ENCODE measurements at regions not wholly inside any gene's neighbourhood (a gene's known extent, or its start where the extent isn't known, plus 50 kb on each side); places are given as distances from the start of the nearest gene placed in this dataset.

DNA sequence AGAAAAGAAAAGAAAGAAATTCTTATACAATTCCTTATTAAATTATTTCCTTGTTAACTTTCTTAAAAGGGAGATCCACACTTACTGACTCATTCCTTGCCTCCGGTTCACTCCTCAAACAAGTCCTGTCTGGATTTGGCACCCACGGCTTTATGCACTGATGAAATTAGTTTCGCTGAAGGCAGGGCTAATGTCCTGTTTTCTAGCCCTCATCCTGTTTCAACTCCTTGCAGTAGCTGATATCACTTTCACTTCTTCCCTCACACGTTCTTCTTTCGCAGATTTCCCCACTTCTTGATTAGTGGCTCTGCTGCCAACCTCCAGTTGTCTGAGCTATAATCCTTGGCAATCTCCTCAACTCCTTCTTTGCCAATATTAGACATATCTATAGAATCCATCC lies 215.2 kb downstream of the URB2 start:
- TF ChIP-seq JUND (IDR thresholded peaks at IDR 0.05; ENCODE audit: low read depth): no peak
- no peak for DNase-seq (ENCODE audit: low read depth in 1 of 2, low spot score in 1 of 2)
- in situ Hi-C loops (cut with HindIII; ENCODE audit: low pct_unique_long_range_greater_than_20kb, low sequenced_read_pairs): no loop called here

DNA sequence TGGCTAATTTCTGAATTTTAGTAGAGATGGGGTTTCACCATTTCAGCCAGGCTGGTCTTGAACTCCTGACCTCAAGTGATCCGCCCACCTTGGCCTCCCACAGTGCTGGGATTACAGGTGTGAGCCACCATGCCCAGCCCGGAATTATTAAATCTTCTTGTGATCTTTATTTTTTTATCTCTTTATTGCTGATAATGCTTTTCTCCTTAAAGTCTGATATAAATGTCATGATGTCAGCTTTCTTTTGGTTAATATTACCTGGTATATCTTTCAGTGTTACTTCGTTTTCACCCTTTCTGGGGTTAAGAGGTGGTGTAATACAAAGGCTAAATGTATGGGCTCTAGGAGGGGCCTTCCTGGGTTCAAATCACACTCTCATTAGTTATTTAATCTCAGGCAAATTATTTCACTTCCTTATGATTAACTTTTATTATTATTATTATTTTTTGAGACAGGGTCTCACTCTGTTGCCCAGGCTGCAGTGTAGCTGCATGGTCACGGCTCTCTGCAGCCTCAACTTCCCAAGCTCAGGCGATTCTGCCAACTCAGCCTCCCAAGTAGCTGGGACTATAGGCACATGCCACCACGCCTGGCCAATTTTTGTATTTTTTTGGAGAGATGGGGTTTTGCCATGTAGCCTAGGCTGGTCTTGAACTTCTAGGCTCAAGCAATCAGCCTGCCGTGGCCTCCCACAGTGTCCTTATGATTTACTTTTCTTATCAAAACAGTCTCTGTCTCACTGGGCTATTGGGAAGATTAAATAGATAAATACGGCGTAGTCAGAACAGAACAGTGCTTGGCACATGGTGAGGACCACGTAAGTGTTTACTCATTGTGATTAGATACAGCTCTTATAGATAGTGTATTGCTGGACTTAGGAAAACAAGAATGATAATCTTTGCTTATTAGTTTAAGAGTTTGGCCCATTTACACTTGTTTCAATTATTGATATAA lies 216.5 kb downstream of the URB2 start:
- in situ Hi-C loops (cut with HindIII; ENCODE audit: low pct_unique_long_range_greater_than_20kb, low sequenced_read_pairs): no loop called here
- DNase-seq (ENCODE audit: low read depth in 1 of 2, low spot score in 1 of 2): no peak
- no peak for TF ChIP-seq JUND (IDR thresholded peaks at IDR 0.05; ENCODE audit: low read depth)

DNA sequence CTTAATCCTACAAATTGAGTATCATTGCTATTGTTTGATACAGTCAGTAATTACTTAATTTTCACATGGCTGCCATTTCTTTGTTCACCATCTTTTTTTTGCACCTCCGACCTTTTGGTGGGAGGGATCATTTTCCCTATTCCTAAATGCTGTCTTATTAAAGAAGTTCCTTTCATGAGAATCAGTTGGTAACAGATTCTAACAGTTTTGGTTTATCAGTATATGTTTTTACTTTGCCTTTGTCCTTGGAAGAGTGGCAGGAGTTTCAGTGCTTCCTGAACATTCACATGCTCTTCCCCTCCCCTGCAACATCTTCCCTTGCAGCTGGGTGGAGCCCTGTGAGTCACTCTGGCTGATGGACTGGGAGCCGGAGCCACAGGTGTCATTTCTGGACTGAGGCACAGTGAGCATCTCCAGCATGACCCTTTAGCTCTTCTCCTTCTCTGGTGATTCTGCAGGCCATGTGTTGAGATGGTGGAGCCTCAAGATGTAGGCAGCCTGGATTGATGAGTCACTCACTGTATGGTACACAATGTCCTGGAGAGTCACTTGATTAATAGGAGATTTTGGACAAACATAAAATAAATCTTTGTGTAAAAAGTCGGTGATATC lies 217.7 kb downstream of the URB2 start:
- TF ChIP-seq JUND (IDR thresholded peaks at IDR 0.05; ENCODE audit: low read depth): no peak
- in situ Hi-C loops (cut with HindIII; ENCODE audit: low pct_unique_long_range_greater_than_20kb, low sequenced_read_pairs): no loop called here
- DNase-seq (ENCODE audit: low read depth in 1 of 2, low spot score in 1 of 2): peak in 1 of 2 experiments; percentile 77

- DNase-seq (ENCODE audit: low read depth in 1 of 2, low spot score in 1 of 2): peak in 1 of 2 experiments; percentile 75
- in situ Hi-C loops (cut with HindIII; ENCODE audit: low pct_unique_long_range_greater_than_20kb, low sequenced_read_pairs): no loop called here
- TF ChIP-seq JUND (IDR thresholded peaks at IDR 0.05; ENCODE audit: low read depth): no peak
Observed at GRCh38 chr1:229844675-229845074, 218.6 kb downstream of the URB2 start.

DNA sequence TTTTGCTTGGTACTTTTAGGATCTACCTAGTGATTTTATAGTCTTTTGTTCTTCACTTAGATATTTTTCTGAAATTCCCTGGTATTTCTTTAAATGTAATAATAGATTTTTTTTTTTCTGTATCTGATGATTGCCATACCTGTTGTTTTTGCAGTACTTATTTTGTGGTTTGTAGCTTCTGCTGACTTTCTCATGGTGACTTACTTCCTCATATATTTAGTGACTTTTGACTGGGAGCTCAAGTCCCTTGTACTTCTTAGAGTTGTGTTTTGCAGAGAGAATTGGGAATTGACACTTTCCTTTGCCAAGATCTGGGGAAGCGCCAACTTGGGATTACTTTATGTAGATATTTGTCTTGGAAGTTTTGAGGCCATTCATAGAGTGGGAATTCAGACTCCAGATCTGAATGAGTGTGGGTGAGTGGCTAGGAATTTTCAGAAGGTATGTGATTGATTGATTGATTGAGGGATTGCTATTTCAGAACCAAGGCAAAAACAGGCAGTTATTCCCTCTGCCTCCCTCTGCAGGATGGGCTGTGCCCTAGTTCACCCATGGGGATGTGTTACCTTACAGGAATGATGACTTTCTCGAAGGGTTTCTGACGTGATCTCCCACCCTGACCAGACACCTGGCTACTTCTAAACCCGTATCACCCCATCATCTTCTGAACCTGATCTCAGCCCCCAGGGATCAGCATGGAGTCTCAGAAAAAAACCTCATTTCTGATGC lies 219.5 kb downstream of the URB2 start:
- in situ Hi-C loops (cut with HindIII; ENCODE audit: low pct_unique_long_range_greater_than_20kb, low sequenced_read_pairs): no loop called here
- DNase-seq (ENCODE audit: low read depth in 1 of 2, low spot score in 1 of 2): peak in 1 of 2 experiments; percentile 28
- no peak for TF ChIP-seq JUND (IDR thresholded peaks at IDR 0.05; ENCODE audit: low read depth)

DNA sequence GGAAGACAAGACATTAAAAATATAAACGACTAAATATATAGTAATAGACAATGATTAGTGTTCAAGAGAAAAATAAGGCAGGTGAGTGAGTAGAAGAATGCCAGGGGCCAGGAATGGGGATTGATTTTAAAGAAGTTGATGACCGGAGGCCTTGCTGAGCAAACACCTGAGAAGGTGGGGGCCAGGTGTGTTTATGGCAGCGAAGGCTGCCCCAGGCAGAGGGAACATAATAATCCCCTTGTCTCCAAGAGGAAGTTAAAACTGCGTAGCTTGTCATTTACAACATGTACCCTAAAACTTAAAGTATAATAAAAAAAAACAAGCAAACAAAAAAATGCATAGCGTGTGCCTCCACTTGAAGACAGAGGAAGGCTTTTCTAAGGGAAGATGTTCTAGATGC lies 220.3 kb downstream of the URB2 start:
- no peak for TF ChIP-seq JUND (IDR thresholded peaks at IDR 0.05; ENCODE audit: low read depth)
- in situ Hi-C loops (cut with HindIII; ENCODE audit: low pct_unique_long_range_greater_than_20kb, low sequenced_read_pairs): no loop called here
- no peak for DNase-seq (ENCODE audit: low read depth in 1 of 2, low spot score in 1 of 2)

DNA sequence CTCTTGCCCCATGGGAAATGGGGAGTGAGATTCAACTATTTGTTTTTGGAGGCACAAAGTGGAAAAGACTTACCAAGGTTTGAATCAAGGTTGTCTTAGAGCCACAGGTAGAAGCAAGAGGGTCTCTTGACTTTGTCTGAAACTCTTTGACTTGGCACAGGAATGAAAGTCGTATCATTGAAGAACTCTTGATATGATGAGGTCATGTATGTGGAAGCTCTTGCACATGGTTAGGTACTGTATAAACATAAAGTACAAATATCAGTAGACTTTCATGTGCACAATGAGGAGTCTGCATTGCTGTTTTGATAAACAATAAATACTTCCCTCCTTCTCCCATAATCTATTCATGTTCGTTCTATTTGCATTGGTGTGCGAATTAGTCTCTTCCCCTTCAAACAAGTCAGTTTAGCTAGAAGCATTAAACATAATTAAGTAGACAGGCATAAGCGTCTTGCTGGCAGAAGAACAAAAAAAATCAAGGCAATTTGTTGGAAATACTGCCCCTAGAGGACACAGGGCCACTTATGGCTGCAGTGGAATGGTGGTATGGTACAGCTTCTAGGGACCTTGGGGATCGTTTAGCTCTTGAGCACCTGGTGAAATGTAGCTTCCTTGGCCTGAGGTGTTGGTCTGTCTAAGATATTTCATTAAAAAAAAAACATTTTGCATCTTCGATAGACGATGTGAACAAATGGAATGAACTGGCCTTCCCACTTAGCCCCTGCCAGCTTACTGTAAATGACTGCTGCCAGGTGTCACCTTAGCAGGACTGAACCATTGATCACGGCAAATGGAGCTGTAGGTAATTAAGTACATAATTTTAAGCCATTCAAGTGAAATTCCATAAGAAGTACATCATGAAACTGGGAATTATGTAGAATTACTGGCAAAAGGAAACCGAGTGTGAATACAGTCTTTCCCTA lies 218.0 kb upstream of the GALNT2 start:
- DNase-seq (ENCODE audit: low read depth in 1 of 2, low spot score in 1 of 2): peak in 1 of 2 experiments; percentile 69
- in situ Hi-C loops (cut with HindIII; ENCODE audit: low pct_unique_long_range_greater_than_20kb, low sequenced_read_pairs): no loop called here
- TF ChIP-seq JUND (IDR thresholded peaks at IDR 0.05; ENCODE audit: low read depth): no peak

DNA sequence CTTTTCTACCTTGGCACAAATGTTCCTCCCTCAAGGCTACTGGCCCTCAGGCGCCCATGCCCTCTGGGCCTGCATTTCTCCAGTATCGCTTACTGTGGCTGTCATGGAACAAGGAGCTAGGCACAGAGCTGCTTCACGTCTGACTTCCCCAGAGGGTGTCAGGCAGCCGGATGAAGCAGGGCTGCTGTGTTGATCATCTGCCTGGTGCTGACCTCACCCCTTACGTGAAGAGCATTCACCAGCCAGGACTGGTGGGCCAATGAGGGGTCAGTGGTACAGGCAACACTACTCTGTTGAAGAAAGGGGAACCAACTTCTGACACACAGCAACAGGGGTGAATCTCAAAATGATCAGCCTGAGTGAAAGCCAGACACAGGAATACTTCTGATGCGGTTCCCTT lies 215.5 kb upstream of the GALNT2 start:
- no peak for TF ChIP-seq JUND (IDR thresholded peaks at IDR 0.05; ENCODE audit: low read depth)
- no peak for DNase-seq (ENCODE audit: low read depth in 1 of 2, low spot score in 1 of 2)
- in situ Hi-C loops (cut with HindIII; ENCODE audit: low pct_unique_long_range_greater_than_20kb, low sequenced_read_pairs): no loop called here

DNA sequence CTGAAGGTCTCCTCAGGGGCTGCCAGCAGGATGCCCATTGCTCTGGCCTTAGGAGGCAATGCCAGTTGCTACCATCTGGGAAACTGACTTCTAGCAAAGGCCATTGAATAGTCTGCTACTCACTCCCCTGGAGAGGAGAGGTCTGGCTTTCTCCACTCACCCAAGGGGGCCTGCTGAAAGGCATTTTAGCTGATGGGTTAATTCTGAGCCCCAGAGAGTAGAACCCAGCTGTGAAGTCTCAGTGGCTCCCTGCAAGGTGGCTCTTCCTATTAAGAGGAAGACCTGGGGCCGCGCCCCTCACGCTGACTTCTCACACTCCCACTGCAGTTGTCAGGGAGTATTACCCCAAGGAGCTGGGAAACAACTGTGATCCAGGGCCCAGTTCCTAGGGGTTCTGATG lies 213.3 kb upstream of the GALNT2 start:
- no peak for TF ChIP-seq JUND (IDR thresholded peaks at IDR 0.05; ENCODE audit: low read depth)
- DNase-seq (ENCODE audit: low read depth in 1 of 2, low spot score in 1 of 2): no peak
- in situ Hi-C loops (cut with HindIII; ENCODE audit: low pct_unique_long_range_greater_than_20kb, low sequenced_read_pairs): no loop called here

GRCh38 chr1:229854620-229855019 lies 212.4 kb upstream of the GALNT2 start:
- in situ Hi-C loops (cut with HindIII; ENCODE audit: low pct_unique_long_range_greater_than_20kb, low sequenced_read_pairs): no loop called here
- no peak for DNase-seq (ENCODE audit: low read depth in 1 of 2, low spot score in 1 of 2)
- TF ChIP-seq JUND (IDR thresholded peaks at IDR 0.05; ENCODE audit: low read depth): no peak

- no peak for TF ChIP-seq JUND (IDR thresholded peaks at IDR 0.05; ENCODE audit: low read depth)
- in situ Hi-C loops (cut with HindIII; ENCODE audit: low pct_unique_long_range_greater_than_20kb, low sequenced_read_pairs): no loop called here
- DNase-seq (ENCODE audit: low read depth in 1 of 2, low spot score in 1 of 2): no peak
Observed at GRCh38 chr1:229856009-229856650, 210.9 kb upstream of the GALNT2 start.
